MCF 10A (cell line): ENCODE measurements at regions not wholly inside any gene's neighbourhood (a gene's known extent, or its start where the extent isn't known, plus 50 kb on each side); places are given as distances from the start of the nearest gene placed in this dataset.

Source experiments
- BruUV-seq: library from RNA; stranded (reverse); fragments of 400-500 nt; replicated peaks from 2 replicates; lab custom pipeline; 2021; lab: Mats Ljungman, UMichigan
- CTCF ChIA-PET: fragments of 300-600 bp; sonication (Branson Sonifier 250); formaldehyde crosslinking; extraction: SDS; loops from one replicate; lab custom pipeline; 2021; ENCODE audit warnings: antibody characterized with exemption, inconsistent platforms; lab: Yijun Ruan, JAX
- POLR2A ChIA-PET: fragments of 300-600, 350-650 bp; sonication (Branson Sonifier 250); formaldehyde crosslinking; extraction: SDS; loops from one replicate; lab custom pipeline; 2020; ENCODE audit warnings: antibody characterized with exemption, inconsistent platforms; lab: Yijun Ruan, JAX
- DNase-seq: peaks from one replicate; pipeline ENCODE4 v3.0.0-alpha.2; 2018; ENCODE audit not compliant: unreplicated experiment
- H3K27ac Mint-ChIP-seq: one replicate; pipeline ENCODE4 v1.8.0; 2022; ENCODE audit warnings: mild to moderate bottlenecking, low read depth, mixed read lengths; ENCODE audit not compliant: unreplicated experiment
- H3K27me3 Mint-ChIP-seq: one replicate; pipeline ENCODE4 v1.8.0; 2022; ENCODE audit warnings: mixed read lengths; ENCODE audit not compliant: insufficient read depth, unreplicated experiment
- H3K36me3 Mint-ChIP-seq: one replicate; pipeline ENCODE4 v1.8.0; 2022; ENCODE audit warnings: mild to moderate bottlenecking, moderate library complexity, mixed read lengths; ENCODE audit not compliant: insufficient read depth, unreplicated experiment
- H3K4me1 Mint-ChIP-seq: one replicate; pipeline ENCODE4 v1.8.0; 2022; ENCODE audit warnings: mixed read lengths; ENCODE audit not compliant: insufficient read depth, unreplicated experiment
- H3K4me3 Mint-ChIP-seq: one replicate; pipeline ENCODE4 v1.8.0; 2022; ENCODE audit warnings: mild to moderate bottlenecking, moderate library complexity, mixed read lengths; ENCODE audit not compliant: unreplicated experiment
- H3K9me3 Mint-ChIP-seq: one replicate; pipeline ENCODE4 v1.8.0; 2022; ENCODE audit warnings: mixed read lengths; ENCODE audit not compliant: unreplicated experiment
- CTCF ChIP-seq: fragments of 200-600 bp; IDR thresholded peaks from one replicate; pipeline ENCODE4 v1.8.0; 2022; ENCODE audit warnings: antibody characterized with exemption, mild to moderate bottlenecking; ENCODE audit not compliant: unreplicated experiment
- intact Hi-C: fragments of 100-400 bp; cut with micrococcal nuclease; formaldehyde crosslinking; loops from 2 replicates; pipeline ENCODE4 v1.14.1; 2022

- ChIA-PET CTCF (interaction anchor here (0.6 to 6.7 kb wide), 4 partner anchors 12 to 216 kb away, joined by 3 to 51 read pairs (median 4); no protein-coding TSS in a partner anchor), POLR2A (interaction anchor here (1.7 kb wide), 1 partner anchor 11 kb away, joined by 4 read pairs; no protein-coding TSS in a partner anchor)
- Mint-ChIP-seq H3K27me3 (no peaks in the 10 kb centered on the region), H3K4me3 (no peak overlapping the region), H3K4me1 (peaks cover 5% of the 10 kb centered on the region), H3K36me3 (no peaks in the 10 kb centered on the region), H3K27ac (no peak overlapping the region), H3K9me3 (no peaks in the 10 kb centered on the region)
- peak; percentile 99 for DNase-seq
- TF ChIP-seq CTCF: no peak
- intact Hi-C loops: no loop called here
- no TSS peak for BruUV-seq
These were observed 212.9 kb downstream of the CYP26B1 start for GRCh38 chr2:71934595-71935261.

GRCh38 chr2:71934320-71934593 lies 213.4 kb downstream of the CYP26B1 start:
- no peak overlapping the region for H3K27ac Mint-ChIP-seq
- intact Hi-C loops: no loop called here
- ChIA-PET CTCF (interaction anchor here (0.6 to 6.7 kb wide), 4 partner anchors 11 to 216 kb away, joined by 3 to 51 read pairs (median 4); no protein-coding TSS in a partner anchor), POLR2A (interaction anchor here (1.7 kb wide), 1 partner anchor 10 kb away, joined by 4 read pairs; no protein-coding TSS in a partner anchor)
- no peak for DNase-seq
- no peaks in the 10 kb centered on the region for H3K27me3 Mint-ChIP-seq
- no peak overlapping the region for H3K4me3 Mint-ChIP-seq
- no peaks in the 10 kb centered on the region for H3K9me3 Mint-ChIP-seq
- BruUV-seq: no TSS peak
- H3K36me3 Mint-ChIP-seq: no peaks in the 10 kb centered on the region
- H3K4me1 Mint-ChIP-seq: peaks cover 5% of the 10 kb centered on the region
- no peak for TF ChIP-seq CTCF

GRCh38 chr2:71933467-71934319 lies 214.0 kb downstream of the CYP26B1 start:
- Mint-ChIP-seq H3K27me3 (no peaks in the 10 kb centered on the region), H3K4me3 (no peak overlapping the region), H3K9me3 (no peaks in the 10 kb centered on the region), H3K27ac (no peak overlapping the region), H3K36me3 (no peaks in the 10 kb centered on the region), H3K4me1 (peaks cover 5% of the 10 kb centered on the region)
- ChIA-PET CTCF (interaction anchor here (0.6 to 6.7 kb wide), 7 partner anchors 11 to 757 kb away, joined by 3 to 51 read pairs (median 3); no protein-coding TSS in a partner anchor), POLR2A (interaction anchor here (1.7 kb wide), 1 partner anchor 10 kb away, joined by 4 read pairs; no protein-coding TSS in a partner anchor)
- peak; percentile 86 for DNase-seq
- intact Hi-C loops: no loop called here
- TF ChIP-seq CTCF: no peak
- BruUV-seq: no TSS peak
